HFF-Myc (cell line): ENCODE measurements at regions not wholly inside any gene's neighbourhood (a gene's known extent, or its start where the extent isn't known, plus 50 kb on each side); places are given as distances from the start of the nearest gene placed in this dataset.

ENCODE experiments used
- DNase-seq: peaks from one replicate; pipeline ENCODE4 v3.0.0-alpha.2; 2011; ENCODE audit warnings: low read depth; ENCODE audit errors: extremely low read depth
- H3K4me3 ChIP-seq: replicated peaks from 2 replicates; pipeline ENCODE4 v1.5.1; 2011; ENCODE audit warnings: low read depth, mild to moderate bottlenecking, control low read depth, low read length
- CTCF ChIP-seq: IDR thresholded peaks from 2 replicates; pipeline ENCODE4 v1.5.1; 2012; ENCODE audit warnings: mild to moderate bottlenecking, low read depth, low read length, control low read depth; ENCODE audit errors: missing control alignments

DNA sequence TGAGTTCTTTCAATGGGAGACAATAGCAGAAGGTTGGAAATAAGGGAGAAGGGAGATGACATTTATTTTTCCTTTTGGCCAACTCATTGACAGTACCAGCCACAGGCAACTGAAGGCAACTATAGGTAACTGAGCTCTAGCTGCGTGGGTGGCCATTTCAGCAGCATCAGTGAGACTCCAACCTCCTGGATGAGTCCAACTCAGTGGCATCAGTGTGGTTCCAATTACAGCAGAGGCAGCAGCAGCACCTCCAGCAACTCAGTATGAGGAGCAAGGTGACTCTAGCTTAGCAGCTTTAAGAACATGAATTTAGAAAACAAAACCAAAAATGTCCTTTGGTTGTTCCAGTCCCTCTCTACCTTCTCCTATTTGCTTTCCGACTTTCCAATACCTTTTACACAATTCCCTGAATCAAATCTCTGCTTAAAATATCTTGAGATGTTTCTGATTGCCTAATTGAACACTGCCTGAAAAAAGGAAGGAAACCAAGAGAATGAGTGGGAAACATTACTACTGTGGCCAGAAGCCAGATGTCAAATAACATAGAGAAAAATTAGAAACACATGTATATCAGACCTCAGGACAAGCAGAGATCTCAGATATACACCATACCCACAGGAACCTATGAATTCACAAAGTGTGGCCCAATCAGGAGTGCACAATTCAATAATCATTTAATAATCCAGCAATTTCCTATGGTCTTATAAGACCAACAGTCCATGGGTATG, 166.5 kb upstream of the RORB start:
- DNase-seq = no peak
- TF ChIP-seq CTCF = no peak
- H3K4me3 ChIP-seq = no peak overlapping the region

GRCh38 chr9:74331607-74332006, 165.5 kb upstream of the RORB start:
- no peak for DNase-seq
- H3K4me3 ChIP-seq = no peak overlapping the region
- no peak for TF ChIP-seq CTCF

GRCh38 chr9:74333384-74334032, 163.6 kb upstream of the RORB start:
- no peak overlapping the region for H3K4me3 ChIP-seq
- no peak for TF ChIP-seq CTCF
- no peak for DNase-seq

DNA sequence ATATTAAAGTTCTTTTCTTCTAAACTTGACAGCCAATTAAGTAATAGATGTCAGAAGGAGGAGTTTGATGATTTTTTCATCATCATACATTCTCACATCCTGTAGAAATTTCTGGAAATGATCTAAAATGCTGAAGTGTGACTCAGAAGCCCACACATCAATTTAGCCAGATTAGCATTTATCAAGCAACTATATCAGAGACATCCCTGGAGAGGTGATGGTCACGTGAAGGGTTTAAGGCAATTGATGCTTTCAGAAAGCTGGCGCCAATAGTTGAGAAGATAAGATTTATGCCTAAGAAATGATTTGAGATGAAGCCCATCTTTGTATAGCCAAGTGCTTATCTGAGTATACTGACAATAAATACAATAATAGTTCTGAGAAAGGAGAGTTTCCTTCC, 162.9 kb upstream of the RORB start:
- TF ChIP-seq CTCF = no peak

DNA sequence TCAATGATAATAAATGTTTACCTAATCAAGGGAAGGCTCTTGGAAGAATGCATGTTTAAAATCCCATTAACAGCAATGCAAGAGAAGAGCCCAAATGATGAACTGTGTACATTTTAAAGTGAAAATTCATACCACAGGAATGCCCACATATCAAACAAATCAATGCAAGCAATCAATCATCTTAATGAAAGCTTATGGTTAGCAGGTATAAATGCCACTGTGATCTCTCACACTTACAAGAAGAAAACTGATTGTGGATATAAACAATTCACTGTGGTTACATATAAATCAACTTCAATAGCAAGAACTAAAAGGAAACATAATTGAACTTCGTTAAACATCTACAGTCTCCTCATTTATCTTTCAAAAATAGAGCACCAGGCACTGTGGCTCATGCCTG, 161.0 kb upstream of the RORB start:
- no peak for DNase-seq
- H3K4me3 ChIP-seq = no peak overlapping the region
- no peak for TF ChIP-seq CTCF

More for the DNA sequence above, 162.9 kb upstream of the RORB start:
- no peak overlapping the region for H3K4me3 ChIP-seq
- DNase-seq = no peak

DNA sequence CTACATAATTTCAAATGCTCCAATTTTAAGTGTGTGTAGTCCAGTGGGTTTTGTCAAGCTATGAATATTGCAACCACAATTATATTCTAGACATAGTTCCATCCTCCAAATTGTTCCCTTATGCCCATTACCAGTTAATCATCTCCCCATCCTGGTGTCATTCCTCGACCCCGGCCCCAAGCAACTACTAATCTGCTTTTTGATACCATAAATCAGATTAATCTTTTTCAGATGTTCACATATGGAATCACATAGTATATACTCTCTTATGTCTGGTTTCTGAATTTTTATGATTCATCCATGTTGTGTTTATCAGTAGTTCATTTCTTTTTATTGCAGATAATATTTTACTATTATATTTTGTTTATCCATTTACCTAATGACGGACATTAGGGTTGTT, 148.4 kb upstream of the RORB start:
- DNase-seq = no peak
- TF ChIP-seq CTCF = no peak
- no peak overlapping the region for H3K4me3 ChIP-seq

DNA sequence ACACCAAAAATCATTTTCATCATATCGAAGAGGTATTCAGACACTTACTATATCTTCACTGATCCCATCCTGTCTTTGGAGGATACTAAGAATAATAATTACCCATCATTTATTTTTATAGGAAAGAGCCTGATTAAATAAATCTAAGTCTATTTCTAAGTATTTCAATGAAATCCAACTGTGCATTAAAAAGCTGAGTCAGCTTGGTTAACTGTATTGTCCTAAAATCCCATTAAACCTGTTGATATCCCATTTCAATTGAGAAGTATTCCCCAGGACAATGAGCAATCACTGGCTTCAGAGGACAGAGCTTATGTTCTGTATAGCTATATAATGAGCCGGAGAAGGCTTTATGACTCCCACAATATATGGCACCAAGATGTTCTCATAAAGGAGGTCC, 142.0 kb upstream of the RORB start:
- DNase-seq = no peak
- TF ChIP-seq CTCF = no peak

More for the DNA sequence above, 142.0 kb upstream of the RORB start:
- H3K4me3 ChIP-seq = no peak overlapping the region
